Psoas muscle (tissue), 7 donors: ENCODE measurements at regions not wholly inside any gene's neighbourhood (a gene's known extent, or its start where the extent isn't known, plus 50 kb on each side); places are given as distances from the start of the nearest gene placed in this dataset.
"Not testable (repeated sequence)": the region's sequence is repeated elsewhere in the genome, so short reads cannot be mapped to it uniquely, and the experiment has no call there.

ENCODE experiments used
- ATAC-seq, 4 donors: fragments of 200-7000 bp; cut with Tn5 transposase; one replicate each; pipeline ENCODE4 v1.9.1; 2020; ENCODE audit warnings: moderate library complexity in 3 of 4, mild to moderate bottlenecking in 2 of 4
- DNase-seq, 2 donors: peaks; one replicate each; pipeline ENCODE4 v3.0.0-alpha.2; 2020
- H3K27ac ChIP-seq: fragments of 200-600 bp; one replicate; pipeline ENCODE4 v1.8.0; 2022
- H3K27me3 ChIP-seq, 3 donors: fragments of 200-600 bp in 1 of 3; one replicate each; pipeline versions ENCODE4 v1.6.1 to v1.8.0; 2013 to 2022; ENCODE audit warnings: low read length in 2 of 3, mild to moderate bottlenecking in 2 of 3, moderate library complexity in 1 of 3; ENCODE audit not compliant: insufficient read depth in 3 of 3
- H3K36me3 ChIP-seq, 2 donors: fragments of 200-600 bp in 1 of 2; one replicate each; pipeline versions ENCODE4 v1.6.1 to v1.8.0; 2013 to 2022; ENCODE audit warnings: low read depth in 1 of 2, mild to moderate bottlenecking in 1 of 2, moderate library complexity in 1 of 2; ENCODE audit not compliant: insufficient read depth in 1 of 2
- H3K4me1 ChIP-seq: fragments of 200-600 bp; one replicate; pipeline ENCODE4 v1.8.0; 2022
- H3K4me3 ChIP-seq: fragments of 200-600 bp; one replicate; pipeline ENCODE4 v1.8.0; 2022; ENCODE audit warnings: mild to moderate bottlenecking
- H3K9me3 ChIP-seq: fragments of 200-600 bp; one replicate; pipeline ENCODE4 v1.8.0; 2022
- WGBS, 3 donors: extraction: QIAGEN DNeasy Blood & Tissue Kit; methylation state at CpG; one replicate each; pipeline versions ENCODE4 v1.1.6 to v1.1.7; 2013; 5-methylcytosine and 5-hydroxymethylcytosine counted together
- intact Hi-C, 2 donors: fragments of 100-400 bp; cut with DNase I; formaldehyde crosslinking; loops; one replicate each; pipeline versions ENCODE4 v1.11.0 to v1.14.2; 2022
- TF ChIP-seq, protein P1 (sequence below): fragments of 200-600 bp; IDR thresholded peaks from one replicate; pipeline ENCODE4 v1.8.0; 2022; ENCODE audit warnings: antibody characterized with exemption
- donor health status: healthy with polysubstance abuse.
- donor health status: DM: no; HTN: no; CAD: no; lungs with moderate emphysema.
- donor health status: Bipolar disorder and iron deficiency.
- donor health status: healthy.
- donor health status: DM: yes; HTN: yes; CAD: no.
- donor health status: DM: no; HTN: no; CAD: no.
- donor health status: DM: yes; HTN: yes; CAD: no.

DNA sequence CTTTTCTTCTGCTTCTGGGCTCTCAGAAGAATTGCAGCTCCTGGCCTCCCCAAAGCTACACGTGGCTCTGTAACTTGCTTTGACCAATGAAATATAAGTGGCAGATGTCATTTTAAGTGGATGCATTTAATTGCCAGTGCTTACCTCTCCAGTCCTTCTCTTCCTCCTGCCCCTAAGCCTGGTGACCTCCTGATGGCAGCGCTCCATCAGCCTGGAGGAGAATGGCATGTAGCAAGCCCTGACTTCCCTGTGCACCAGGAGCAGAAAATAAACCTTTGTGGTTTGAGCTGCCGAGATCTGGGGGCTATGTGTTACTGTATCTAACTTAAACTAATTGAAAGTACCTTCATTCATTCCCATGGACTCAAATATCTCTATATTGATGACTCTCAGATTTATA, 304.7 kb upstream of the CHRNA7 start:
- H3K27ac ChIP-seq, H3K27me3 ChIP-seq, intact Hi-C loops, H3K36me3 ChIP-seq, H3K4me3 ChIP-seq, ATAC-seq, DNase-seq, H3K9me3 ChIP-seq, H3K4me1 ChIP-seq: not testable (repeated sequence)
- WGBS, 3 donors, result 75 to 80% (median 77%) methylated on average over 2 to 3 of the region's 3 CpGs

DNA sequence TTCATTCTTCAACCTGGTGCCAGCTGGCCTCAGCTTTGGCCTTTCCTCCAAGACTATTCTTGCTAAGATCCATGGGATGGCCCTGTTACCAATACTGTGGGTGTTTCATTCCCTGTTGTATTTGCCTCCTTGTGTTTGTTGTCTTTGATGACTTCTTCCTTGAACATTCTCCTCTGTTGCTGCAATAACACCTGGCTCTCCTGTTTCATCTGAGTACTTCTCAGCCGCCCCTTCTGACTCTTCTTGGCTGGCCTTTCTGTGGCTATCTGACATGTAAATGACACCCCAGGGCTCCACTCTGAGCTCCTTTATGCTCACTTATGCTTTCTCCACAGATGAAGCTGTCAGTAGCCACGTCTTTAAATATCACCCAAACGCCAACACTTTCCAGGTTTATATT, 302.7 kb upstream of the CHRNA7 start:
- Histone ChIP-seq H3K9me3 (no peaks in the 10 kb centered on the region), H3K4me1 (no peaks in the 10 kb centered on the region), H3K36me3 (no peaks in the 10 kb centered on the region), H3K27ac (no peak overlapping the region), H3K4me3 (no peak overlapping the region), H3K27me3 (no peaks in the 10 kb centered on the region)
- DNase-seq (no peak), ATAC-seq (no peak)
- intact Hi-C loops, result no loop called here
- WGBS, 3 donors, result 49 to 78% (median 50%) methylated on average over 3 of the region's 3 CpGs
- TF ChIP-seq, protein P1, sequence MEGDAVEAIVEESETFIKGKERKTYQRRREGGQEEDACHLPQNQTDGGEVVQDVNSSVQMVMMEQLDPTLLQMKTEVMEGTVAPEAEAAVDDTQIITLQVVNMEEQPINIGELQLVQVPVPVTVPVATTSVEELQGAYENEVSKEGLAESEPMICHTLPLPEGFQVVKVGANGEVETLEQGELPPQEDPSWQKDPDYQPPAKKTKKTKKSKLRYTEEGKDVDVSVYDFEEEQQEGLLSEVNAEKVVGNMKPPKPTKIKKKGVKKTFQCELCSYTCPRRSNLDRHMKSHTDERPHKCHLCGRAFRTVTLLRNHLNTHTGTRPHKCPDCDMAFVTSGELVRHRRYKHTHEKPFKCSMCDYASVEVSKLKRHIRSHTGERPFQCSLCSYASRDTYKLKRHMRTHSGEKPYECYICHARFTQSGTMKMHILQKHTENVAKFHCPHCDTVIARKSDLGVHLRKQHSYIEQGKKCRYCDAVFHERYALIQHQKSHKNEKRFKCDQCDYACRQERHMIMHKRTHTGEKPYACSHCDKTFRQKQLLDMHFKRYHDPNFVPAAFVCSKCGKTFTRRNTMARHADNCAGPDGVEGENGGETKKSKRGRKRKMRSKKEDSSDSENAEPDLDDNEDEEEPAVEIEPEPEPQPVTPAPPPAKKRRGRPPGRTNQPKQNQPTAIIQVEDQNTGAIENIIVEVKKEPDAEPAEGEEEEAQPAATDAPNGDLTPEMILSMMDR, result no peak

DNA sequence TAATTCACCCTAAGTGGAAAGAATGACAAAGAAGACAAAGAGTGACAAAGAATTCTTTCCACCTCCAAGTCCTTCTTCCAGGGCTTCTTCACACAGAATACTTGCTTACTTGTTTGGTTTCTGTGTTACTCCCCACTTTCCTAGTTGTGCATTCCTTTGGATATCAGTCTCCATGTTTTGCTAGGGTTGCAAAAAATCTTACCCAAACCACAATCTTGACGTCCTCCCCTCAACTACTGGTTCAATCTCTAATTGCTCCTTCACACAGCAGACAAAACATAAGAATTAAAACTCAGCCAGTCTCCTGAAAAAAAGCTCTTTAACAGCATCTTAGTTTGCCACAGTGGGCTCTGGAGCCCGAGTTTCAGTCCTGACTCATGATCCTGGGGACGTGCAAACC, 297.6 kb upstream of the CHRNA7 start:
- no peak for ATAC-seq
- no peaks in the 10 kb centered on the region for H3K4me1 ChIP-seq
- no peaks in the 10 kb centered on the region for H3K9me3 ChIP-seq
- DNase-seq, result no peak
- no peaks in the 10 kb centered on the region for H3K36me3 ChIP-seq
- H3K4me3 ChIP-seq, result no peak overlapping the region
- TF ChIP-seq, protein P1, result no peak
- intact Hi-C loops, result no loop called here
- H3K27me3 ChIP-seq, result no peaks in the 10 kb centered on the region
- 57 to 66% (median 63%) methylated on average over 3 of the region's 3 CpGs for WGBS, 3 donors
- no peak overlapping the region for H3K27ac ChIP-seq

DNA sequence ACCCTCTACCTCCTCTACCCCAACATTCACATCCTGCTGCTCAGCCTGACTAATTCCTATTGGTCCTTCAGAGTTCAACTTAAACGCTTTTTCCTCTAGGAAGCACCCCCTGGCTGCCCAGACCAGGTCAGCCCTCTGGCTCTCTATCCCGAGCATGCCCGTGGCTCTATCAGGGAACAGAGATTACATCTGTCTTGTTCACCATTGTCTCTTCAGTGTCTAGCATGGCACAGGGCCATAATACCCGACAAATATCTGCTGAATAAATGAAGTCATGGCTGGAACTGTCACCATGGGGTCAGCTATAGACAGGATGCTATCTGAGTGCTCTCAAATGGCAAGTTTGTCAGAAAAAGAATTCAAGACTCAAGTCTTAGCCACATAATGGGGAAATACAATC, 296.9 kb upstream of the CHRNA7 start:
- Histone ChIP-seq H3K9me3 (no peaks in the 10 kb centered on the region), H3K27ac (no peak overlapping the region), H3K27me3 (no peaks in the 10 kb centered on the region), H3K4me3 (no peak overlapping the region), H3K36me3 (no peaks in the 10 kb centered on the region), H3K4me1 (no peaks in the 10 kb centered on the region)
- intact Hi-C loops, result no loop called here
- TF ChIP-seq, protein P1, result no peak
- DNase-seq (no peak), ATAC-seq (no peak)
- WGBS, 3 donors, result 50 to 64% (median 57%) methylated on average over 4 of the region's 4 CpGs

DNA sequence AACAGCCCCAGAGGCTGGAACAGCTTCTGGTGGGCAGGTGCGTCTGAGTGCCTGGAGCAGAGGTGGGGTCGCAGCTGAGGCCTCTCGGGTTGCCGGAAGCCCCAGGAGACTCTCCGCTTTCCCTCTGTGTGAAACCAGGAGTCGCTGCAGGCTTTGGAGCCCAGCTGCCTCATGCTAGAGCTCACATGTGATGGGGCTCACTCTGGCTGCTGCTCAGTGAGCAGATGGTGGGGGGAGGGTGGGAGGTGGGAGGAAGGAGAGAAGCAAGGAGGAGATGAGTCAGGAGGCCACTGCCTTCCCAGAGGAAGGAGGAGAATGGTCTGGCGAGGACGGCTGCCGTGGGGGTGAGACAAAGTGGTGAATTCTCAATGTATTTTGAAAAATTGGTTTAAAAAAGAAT, 290.1 kb upstream of the CHRNA7 start:
- no peaks in the 10 kb centered on the region for H3K36me3 ChIP-seq
- DNase-seq (no peak), ATAC-seq (no peak)
- TF ChIP-seq, protein P1, result no peak
- no peaks in the 10 kb centered on the region for H3K27me3 ChIP-seq
- intact Hi-C loops, result no loop called here
- peaks cover 8% of the 10 kb centered on the region for H3K9me3 ChIP-seq
- H3K4me3 ChIP-seq, result no peak overlapping the region
- H3K27ac ChIP-seq, result no peak overlapping the region
- no peaks in the 10 kb centered on the region for H3K4me1 ChIP-seq
- 15 to 28% (median 26%) methylated on average over 9 of the region's 9 CpGs for WGBS, 3 donors
